ENCODE measurements at regions not wholly inside any gene's neighbourhood (a gene's known extent, or its start where the extent isn't known, plus 50 kb on each side); places are given as distances from the start of the nearest gene placed in this dataset.

DNA sequence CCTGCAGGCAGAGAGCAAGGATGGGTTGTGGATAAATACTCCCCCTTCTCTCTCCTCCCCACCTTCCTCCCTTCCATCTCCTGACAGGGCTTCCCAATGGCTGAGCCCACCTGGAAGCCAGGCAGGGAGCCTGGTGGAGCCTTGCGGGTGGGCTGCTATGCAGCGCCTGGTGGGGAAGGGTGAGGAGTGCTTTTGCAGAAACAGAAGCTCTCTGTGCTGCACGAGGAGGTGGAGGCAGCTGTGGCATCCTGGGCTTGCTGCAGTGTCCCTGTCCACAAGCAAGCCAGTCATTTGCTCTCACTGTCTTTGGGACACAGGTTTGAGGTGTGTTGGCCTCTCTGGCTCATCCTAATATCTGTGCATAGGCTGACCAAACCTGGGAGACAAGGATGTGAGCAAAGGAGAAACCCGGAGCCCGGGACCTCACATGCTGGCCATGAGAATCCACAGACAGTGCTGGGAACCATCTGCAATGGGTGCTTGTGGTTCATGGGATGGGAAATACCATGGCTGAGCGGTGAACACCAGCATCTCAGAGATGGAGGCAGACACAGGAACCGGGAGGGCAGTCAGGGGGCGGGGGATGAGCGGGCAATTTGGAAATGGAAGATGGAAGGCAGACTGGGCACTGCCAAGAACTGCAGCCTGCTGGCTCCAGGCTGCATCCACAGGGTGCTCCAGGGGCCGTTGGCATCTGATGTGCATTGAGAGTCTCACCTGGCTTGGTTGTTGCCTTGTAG, 364.2 kb downstream of the GLRX3 start:
- Histone ChIP-seq H2AFZ (ENCODE audit: low read depth, low read length) (no peak overlapping the region), H2AK5ac (ENCODE audit: low read length, severe bottlenecking) (no peak overlapping the region), H3K14ac (ENCODE audit: low read length in 2 of 2) (no peak overlapping the region), H3K9me3 (ENCODE audit: control insufficient read depth, low read length) (peaks cover 30% of the 10 kb centered on the region), H3K4ac (ENCODE audit: low read depth in 1 of 2, low read length in 2 of 2) (no peak overlapping the region), H3K4me3 (ENCODE audit: insufficient read depth in 1 of 2, low read depth in 1 of 2, low read length in 2 of 2) (no peak overlapping the region), H4K91ac (ENCODE audit: low read length) (no peak overlapping the region), H3K27ac (ENCODE audit: low read length, poor library complexity, severe bottlenecking) (no peak overlapping the region), H3K18ac (ENCODE audit: low read depth in 1 of 2, low read length in 2 of 2) (no peak overlapping the region), H2BK15ac (ENCODE audit: low read depth, poor library complexity, severe bottlenecking) (no peak overlapping the region), H4K8ac (ENCODE audit: low read length) (no peak overlapping the region), H3K27me3 (ENCODE audit: control insufficient read depth in 1 of 2, insufficient read depth in 1 of 2, low read length in 2 of 2) (no peaks in the 10 kb centered on the region), H2BK120ac (ENCODE audit: low read depth, low read length) (no peak overlapping the region), H3K4me1 (ENCODE audit: control insufficient read depth, insufficient read depth, low read depth, low read length) (no peaks in the 10 kb centered on the region), H2BK12ac (ENCODE audit: low read length in 2 of 2) (no peak overlapping the region), H3K79me1 (replicated peaks; ENCODE audit: low read length, poor library complexity, severe bottlenecking) (no peaks in the 10 kb centered on the region), H3K9ac (ENCODE audit: low read length) (no peak overlapping the region), H3K4me2 (ENCODE audit: low read length, poor library complexity, severe bottlenecking) (no peak overlapping the region), H3K36me3 (ENCODE audit: control insufficient read depth in 1 of 2, insufficient read depth in 2 of 2, low read depth in 1 of 2, low read length in 2 of 2) (no peaks in the 10 kb centered on the region), H2BK5ac (ENCODE audit: low read depth, low read length, poor library complexity, severe bottlenecking) (no peak overlapping the region), H3K23ac (ENCODE audit: low read length in 2 of 2) (no peak overlapping the region)
- DNase-seq: no peak
- 74% methylated on average over 10 of the region's 10 CpGs for WGBS

DNA sequence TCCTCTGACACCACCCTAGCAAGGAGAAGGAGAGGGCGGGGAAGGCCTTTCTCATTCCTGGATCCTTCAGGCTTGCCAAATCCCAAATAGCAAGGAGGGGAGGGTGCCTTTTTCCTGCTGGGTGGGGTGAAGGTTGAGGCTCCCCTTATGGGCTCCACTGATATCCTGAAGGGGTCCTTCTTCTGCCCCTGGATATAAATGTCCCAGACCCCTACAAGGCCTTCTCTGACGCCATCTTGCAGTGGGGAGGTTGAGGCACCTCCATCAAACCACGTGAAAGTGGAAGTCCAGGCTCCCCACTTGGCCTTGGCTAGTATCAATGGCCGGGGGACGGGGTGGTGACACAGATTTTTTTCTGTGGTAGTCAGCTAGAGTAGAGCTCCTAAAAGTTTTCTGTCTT, 371.3 kb downstream of the GLRX3 start:
- Histone ChIP-seq H3K9me3 (ENCODE audit: control insufficient read depth, low read length) (peaks cover 23% of the 10 kb centered on the region), H2AK5ac (ENCODE audit: low read length, severe bottlenecking) (no peak overlapping the region), H4K91ac (ENCODE audit: low read length) (no peak overlapping the region), H2AFZ (ENCODE audit: low read depth, low read length) (no peak overlapping the region), H3K4me2 (ENCODE audit: low read length, poor library complexity, severe bottlenecking) (no peak overlapping the region), H3K79me1 (replicated peaks; ENCODE audit: low read length, poor library complexity, severe bottlenecking) (no peaks in the 10 kb centered on the region), H3K4me1 (ENCODE audit: control insufficient read depth, insufficient read depth, low read depth, low read length) (no peaks in the 10 kb centered on the region), H2BK12ac (ENCODE audit: low read length in 2 of 2) (no peak overlapping the region), H3K4me3 (ENCODE audit: insufficient read depth in 1 of 2, low read depth in 1 of 2, low read length in 2 of 2) (no peak overlapping the region), H3K27me3 (ENCODE audit: control insufficient read depth in 1 of 2, insufficient read depth in 1 of 2, low read length in 2 of 2) (no peaks in the 10 kb centered on the region), H3K14ac (ENCODE audit: low read length in 2 of 2) (no peak overlapping the region), H3K36me3 (ENCODE audit: control insufficient read depth in 1 of 2, insufficient read depth in 2 of 2, low read depth in 1 of 2, low read length in 2 of 2) (no peaks in the 10 kb centered on the region), H4K8ac (ENCODE audit: low read length) (no peak overlapping the region), H2BK15ac (ENCODE audit: low read depth, poor library complexity, severe bottlenecking) (no peak overlapping the region), H2BK5ac (ENCODE audit: low read depth, low read length, poor library complexity, severe bottlenecking) (no peak overlapping the region), H3K4ac (ENCODE audit: low read depth in 1 of 2, low read length in 2 of 2) (no peak overlapping the region), H3K9ac (ENCODE audit: low read length) (no peak overlapping the region), H3K27ac (ENCODE audit: low read length, poor library complexity, severe bottlenecking) (no peak overlapping the region), H3K23ac (ENCODE audit: low read length in 2 of 2) (no peak overlapping the region), H2BK120ac (ENCODE audit: low read depth, low read length) (no peak overlapping the region), H3K18ac (ENCODE audit: low read depth in 1 of 2, low read length in 2 of 2) (no peak overlapping the region)
- DNase-seq: no peak
- WGBS: 36% methylated on average over 4 of the region's 5 CpGs

DNA sequence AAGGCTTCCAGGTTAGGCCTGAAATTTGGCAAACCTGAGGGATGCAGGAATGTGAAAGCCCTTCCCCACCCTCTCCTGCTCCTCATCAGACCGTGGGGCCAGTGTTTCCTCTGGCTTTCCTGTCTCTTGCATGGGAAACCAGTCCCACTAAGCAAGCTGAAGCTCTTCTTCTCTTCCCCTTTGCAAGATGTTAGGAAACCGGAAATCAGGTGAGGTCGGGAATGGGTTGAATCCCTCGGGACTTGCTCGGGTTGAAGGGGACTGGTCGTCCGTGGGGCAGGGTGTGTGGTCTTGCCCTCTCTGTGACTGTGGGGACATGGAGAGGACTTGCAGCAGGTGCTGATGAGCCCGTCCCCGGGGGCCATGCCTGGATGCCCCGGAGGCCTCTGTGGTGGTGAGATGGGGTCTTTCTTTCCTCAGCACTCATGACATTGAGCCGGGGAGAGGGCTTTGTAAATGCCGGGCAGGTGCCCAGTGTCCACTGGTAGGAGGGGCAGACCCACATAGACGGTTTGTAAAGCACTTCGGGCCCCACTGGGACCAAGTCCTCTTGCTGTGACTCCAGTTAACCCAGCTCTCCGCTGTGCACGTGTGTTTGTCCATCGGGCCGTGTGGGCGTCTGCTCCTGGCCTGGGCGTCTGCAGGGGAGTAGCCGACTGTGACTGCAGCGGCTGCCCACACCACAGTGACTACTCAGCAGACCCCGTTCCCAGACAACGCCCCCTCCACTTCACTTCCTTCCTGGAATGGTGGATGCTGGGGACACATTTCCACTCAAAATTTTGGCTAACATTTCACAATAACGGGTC, 373.9 kb downstream of the GLRX3 start:
- WGBS: 86% methylated on average over 25 of the region's 25 CpGs
- H2BK120ac ChIP-seq (ENCODE audit: low read depth, low read length): no peak overlapping the region
- no peak overlapping the region for H3K14ac ChIP-seq (ENCODE audit: low read length in 2 of 2)
- H2BK12ac ChIP-seq (ENCODE audit: low read length in 2 of 2): no peak overlapping the region
- no peak overlapping the region for H3K4me2 ChIP-seq (ENCODE audit: low read length, poor library complexity, severe bottlenecking)
- DNase-seq: no peak
- no peak overlapping the region for H4K8ac ChIP-seq (ENCODE audit: low read length)
- H3K4me3 ChIP-seq (ENCODE audit: insufficient read depth in 1 of 2, low read depth in 1 of 2, low read length in 2 of 2): no peak overlapping the region
- H3K9me3 ChIP-seq (ENCODE audit: control insufficient read depth, low read length): peaks cover 6% of the 10 kb centered on the region
- H2AFZ ChIP-seq (ENCODE audit: low read depth, low read length): no peak overlapping the region
- H3K36me3 ChIP-seq (ENCODE audit: control insufficient read depth in 1 of 2, insufficient read depth in 2 of 2, low read depth in 1 of 2, low read length in 2 of 2): no peaks in the 10 kb centered on the region
- no peaks in the 10 kb centered on the region for H3K4me1 ChIP-seq (ENCODE audit: control insufficient read depth, insufficient read depth, low read depth, low read length)
- H3K23ac ChIP-seq (ENCODE audit: low read length in 2 of 2): no peak overlapping the region
- H4K91ac ChIP-seq (ENCODE audit: low read length): no peak overlapping the region
- H3K27ac ChIP-seq (ENCODE audit: low read length, poor library complexity, severe bottlenecking): no peak overlapping the region
- no peaks in the 10 kb centered on the region for H3K79me1 ChIP-seq (replicated peaks; ENCODE audit: low read length, poor library complexity, severe bottlenecking)
- no peak overlapping the region for H3K4ac ChIP-seq (ENCODE audit: low read depth in 1 of 2, low read length in 2 of 2)
- no peak overlapping the region for H3K18ac ChIP-seq (ENCODE audit: low read depth in 1 of 2, low read length in 2 of 2)
- no peaks in the 10 kb centered on the region for H3K27me3 ChIP-seq (ENCODE audit: control insufficient read depth in 1 of 2, insufficient read depth in 1 of 2, low read length in 2 of 2)
- no peak overlapping the region for H3K9ac ChIP-seq (ENCODE audit: low read length)
- no peak overlapping the region for H2BK15ac ChIP-seq (ENCODE audit: low read depth, poor library complexity, severe bottlenecking)
- H2AK5ac ChIP-seq (ENCODE audit: low read length, severe bottlenecking): no peak overlapping the region
- no peak overlapping the region for H2BK5ac ChIP-seq (ENCODE audit: low read depth, low read length, poor library complexity, severe bottlenecking)

DNA sequence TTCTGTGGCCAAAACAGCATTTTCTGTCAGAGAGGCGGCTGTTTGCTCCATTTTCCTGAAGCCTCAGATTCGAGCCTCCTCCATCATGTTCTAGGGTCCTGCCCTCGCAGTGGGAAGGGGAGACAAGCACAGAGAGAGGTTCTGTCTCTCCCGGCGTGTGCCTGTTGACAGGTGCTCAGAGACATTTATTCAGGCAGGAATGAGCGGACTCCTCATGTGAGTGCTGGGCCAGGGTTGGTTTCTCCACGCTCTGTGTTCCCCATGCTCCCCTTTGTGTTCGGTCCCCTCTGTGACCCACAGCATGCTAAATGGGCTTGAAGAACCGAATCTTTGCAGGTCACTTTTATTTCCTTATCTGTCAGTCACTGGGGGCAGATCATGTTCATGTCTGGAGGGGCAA, 374.6 kb downstream of the GLRX3 start:
- H3K18ac ChIP-seq (ENCODE audit: low read depth in 1 of 2, low read length in 2 of 2): no peak overlapping the region
- H4K8ac ChIP-seq (ENCODE audit: low read length): no peak overlapping the region
- H3K14ac ChIP-seq (ENCODE audit: low read length in 2 of 2): no peak overlapping the region
- H2BK5ac ChIP-seq (ENCODE audit: low read depth, low read length, poor library complexity, severe bottlenecking): no peak overlapping the region
- no peak overlapping the region for H4K91ac ChIP-seq (ENCODE audit: low read length)
- no peaks in the 10 kb centered on the region for H3K36me3 ChIP-seq (ENCODE audit: control insufficient read depth in 1 of 2, insufficient read depth in 2 of 2, low read depth in 1 of 2, low read length in 2 of 2)
- no peak overlapping the region for H3K4me2 ChIP-seq (ENCODE audit: low read length, poor library complexity, severe bottlenecking)
- no peak overlapping the region for H3K9ac ChIP-seq (ENCODE audit: low read length)
- H3K27ac ChIP-seq (ENCODE audit: low read length, poor library complexity, severe bottlenecking): no peak overlapping the region
- H2BK12ac ChIP-seq (ENCODE audit: low read length in 2 of 2): no peak overlapping the region
- no peak overlapping the region for H2BK15ac ChIP-seq (ENCODE audit: low read depth, poor library complexity, severe bottlenecking)
- H2AFZ ChIP-seq (ENCODE audit: low read depth, low read length): no peak overlapping the region
- no peaks in the 10 kb centered on the region for H3K79me1 ChIP-seq (replicated peaks; ENCODE audit: low read length, poor library complexity, severe bottlenecking)
- no peaks in the 10 kb centered on the region for H3K4me1 ChIP-seq (ENCODE audit: control insufficient read depth, insufficient read depth, low read depth, low read length)
- no peak overlapping the region for H2AK5ac ChIP-seq (ENCODE audit: low read length, severe bottlenecking)
- peaks cover 6% of the 10 kb centered on the region for H3K9me3 ChIP-seq (ENCODE audit: control insufficient read depth, low read length)
- no peak overlapping the region for H2BK120ac ChIP-seq (ENCODE audit: low read depth, low read length)
- no peaks in the 10 kb centered on the region for H3K27me3 ChIP-seq (ENCODE audit: control insufficient read depth in 1 of 2, insufficient read depth in 1 of 2, low read length in 2 of 2)
- no peak for DNase-seq
- no peak overlapping the region for H3K23ac ChIP-seq (ENCODE audit: low read length in 2 of 2)
- 75% methylated on average over 9 of the region's 9 CpGs for WGBS
- H3K4ac ChIP-seq (ENCODE audit: low read depth in 1 of 2, low read length in 2 of 2): no peak overlapping the region
- no peak overlapping the region for H3K4me3 ChIP-seq (ENCODE audit: insufficient read depth in 1 of 2, low read depth in 1 of 2, low read length in 2 of 2)
